GM21515 (cell line): ENCODE measurements at regions not wholly inside any gene's neighbourhood (a gene's known extent, or its start where the extent isn't known, plus 50 kb on each side); places are given as distances from the start of the nearest gene placed in this dataset.
"Not testable (repeated sequence)": the region's sequence is repeated elsewhere in the genome, so short reads cannot be mapped to it uniquely, and the experiment has no call there.

Experiments used
- ATAC-seq: cut with Tn5 transposase; IDR thresholded peaks from one replicate; pipeline ENCODE4 v1.9.1; 2021; ENCODE audit not compliant: unreplicated experiment

DNA sequence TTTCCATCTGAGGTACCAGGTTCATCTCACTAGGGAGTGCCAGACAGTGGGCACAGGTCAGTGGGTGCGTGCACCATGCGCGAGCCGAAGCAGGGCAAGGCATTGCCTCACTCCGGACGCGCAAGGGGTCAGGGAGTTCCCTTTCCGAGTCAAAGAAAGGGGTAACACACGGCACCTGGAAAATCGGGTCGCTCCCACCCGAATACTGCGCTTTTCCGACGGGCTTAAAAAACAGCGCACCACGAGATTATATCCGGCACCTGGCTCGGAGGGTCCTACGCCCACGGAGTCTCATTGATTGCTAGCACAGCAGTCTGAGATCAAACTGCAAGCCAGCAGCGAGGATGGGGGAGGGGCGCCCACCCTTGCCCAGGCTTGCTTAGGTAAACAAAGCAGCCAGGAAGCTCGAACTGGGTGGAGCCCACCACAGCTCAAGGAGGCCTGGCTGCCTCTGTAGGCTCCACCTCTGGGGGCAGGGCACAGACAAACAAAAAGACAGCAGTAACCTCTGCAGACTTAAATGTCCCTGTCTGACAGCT, 242.5 kb downstream of the CYLC2 start:
- not testable (repeated sequence) for ATAC-seq

DNA sequence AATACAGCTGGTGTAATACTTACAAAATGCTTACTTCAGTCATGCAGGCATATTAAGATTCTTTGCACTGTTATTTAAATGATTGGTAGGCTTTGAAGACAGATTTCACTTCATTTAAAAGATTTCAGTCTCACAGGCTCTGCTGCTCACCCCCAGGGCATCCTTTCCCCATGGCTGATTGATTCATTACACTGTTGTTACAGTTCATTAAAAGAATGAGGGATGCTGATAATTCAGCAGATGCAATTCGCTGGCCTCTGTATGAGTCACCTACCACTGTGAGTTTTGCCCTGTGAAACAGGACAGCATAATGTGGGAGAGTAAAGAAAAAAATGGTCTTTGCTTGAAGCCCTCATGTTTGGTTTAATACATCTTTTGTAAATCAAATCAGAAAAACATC, 246.9 kb downstream of the CYLC2 start:
- no peak for ATAC-seq

DNA sequence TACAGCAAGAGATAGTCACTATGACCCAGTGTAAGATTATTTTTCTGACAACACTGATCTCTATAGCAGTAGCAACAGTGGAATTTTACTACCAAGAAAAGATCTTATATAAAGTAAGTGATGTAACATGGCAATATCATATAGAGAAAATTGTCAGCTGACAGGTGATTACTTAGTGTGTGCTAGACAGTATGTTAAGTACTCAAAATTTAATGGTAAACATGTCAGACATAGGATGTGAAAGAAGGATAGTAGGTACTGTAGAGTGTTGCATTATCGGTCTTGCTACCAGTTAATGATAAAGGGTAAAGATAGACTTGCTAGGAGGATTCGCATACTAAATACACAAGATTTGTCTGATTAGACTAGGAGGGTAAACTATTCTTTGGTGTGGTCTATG, 247.4 kb downstream of the CYLC2 start:
- ATAC-seq, result no peak

DNA sequence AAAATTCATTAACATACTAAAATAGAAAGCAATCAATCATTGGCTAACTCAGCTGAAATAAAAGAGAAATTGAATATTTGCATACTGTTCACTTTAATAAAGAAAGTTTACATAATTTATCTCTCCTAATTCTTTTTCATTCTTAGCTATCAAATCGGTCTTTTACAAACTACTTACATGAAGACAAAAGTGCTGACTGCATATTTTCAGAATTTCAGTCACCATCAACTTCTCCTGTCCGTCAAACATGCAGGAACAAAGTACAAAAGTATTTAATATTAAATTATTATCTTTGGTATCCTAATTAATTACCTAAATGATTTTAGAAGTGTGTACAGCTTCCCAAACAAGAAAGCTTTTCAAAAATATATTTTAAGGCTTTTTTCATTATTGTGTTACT, 248.4 kb downstream of the CYLC2 start:
- no peak for ATAC-seq

DNA sequence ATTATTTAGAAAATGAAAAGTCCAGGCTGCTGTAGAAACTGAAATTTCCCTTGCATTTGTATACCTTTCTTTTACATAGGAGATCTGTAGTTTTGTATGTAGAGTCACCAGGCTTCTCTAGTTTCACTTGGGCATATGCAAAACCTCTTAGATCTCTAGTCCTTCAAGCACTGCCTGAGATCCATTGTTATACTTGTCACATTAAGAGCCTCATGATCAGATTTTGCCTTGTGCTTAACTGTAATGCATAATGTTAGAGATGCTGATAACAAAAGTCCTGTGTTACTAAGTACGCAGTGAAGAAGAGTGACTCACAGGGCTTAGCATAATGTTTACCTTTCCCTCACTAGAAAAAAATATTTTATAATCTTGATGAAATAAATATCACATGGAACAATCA, 250.2 kb downstream of the CYLC2 start:
- no peak for ATAC-seq

DNA sequence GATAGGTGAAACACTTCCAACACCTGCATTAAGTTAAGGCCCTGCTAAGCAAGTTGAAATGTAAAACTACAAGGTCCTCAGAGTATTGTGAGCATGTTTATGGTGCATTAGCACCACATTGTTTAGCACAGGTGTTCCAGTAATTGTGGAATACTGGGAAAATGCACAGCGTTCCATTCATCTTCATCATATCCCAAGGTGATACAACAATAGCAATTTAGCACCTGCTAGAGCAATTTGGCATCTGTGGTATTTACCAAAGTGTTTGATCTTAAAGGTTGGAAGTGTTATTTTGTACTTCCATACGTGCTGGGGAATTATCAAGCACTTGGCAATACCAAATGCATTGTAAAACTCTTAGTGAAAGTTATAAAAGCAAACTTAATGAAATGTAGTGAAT, 266.8 kb downstream of the CYLC2 start:
- no peak for ATAC-seq

DNA sequence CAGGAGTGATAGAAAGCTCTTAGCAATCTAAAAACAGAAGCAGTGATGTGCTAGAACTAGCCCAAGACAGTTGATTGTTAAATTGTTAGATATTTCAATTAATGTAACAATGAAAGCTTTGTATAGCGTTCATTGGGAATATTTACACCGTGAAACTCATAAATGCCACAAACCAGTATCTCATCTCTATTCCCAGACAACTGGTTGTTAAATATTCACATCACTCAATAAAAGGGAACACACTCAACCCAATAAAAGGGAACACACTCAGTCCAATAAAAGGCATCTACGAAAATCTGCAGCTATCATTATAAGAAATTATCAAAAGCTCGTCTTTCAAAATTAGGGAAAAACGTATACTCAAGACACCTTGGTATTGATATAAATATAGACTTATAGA, 270.9 kb downstream of the CYLC2 start:
- no peak for ATAC-seq

DNA sequence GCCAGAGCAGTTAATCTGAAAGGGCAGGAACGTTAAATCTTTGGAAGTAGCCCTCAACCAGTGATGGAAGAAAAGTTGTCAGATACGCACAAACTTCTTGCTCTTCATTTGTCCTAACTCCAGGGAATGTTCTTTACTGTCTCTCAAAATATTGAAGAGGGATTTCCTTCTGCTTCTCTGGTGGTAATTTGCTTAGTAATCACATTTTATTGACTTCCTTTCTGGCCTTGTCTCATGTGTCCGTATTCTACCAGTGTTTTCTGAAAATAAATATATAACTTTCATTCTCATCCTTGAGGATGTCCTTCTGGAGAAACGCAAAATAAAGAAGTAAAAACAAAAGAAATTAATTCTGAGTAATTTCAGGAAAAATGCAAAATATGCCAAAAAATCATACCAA, 282.1 kb downstream of the CYLC2 start:
- no peak for ATAC-seq

DNA sequence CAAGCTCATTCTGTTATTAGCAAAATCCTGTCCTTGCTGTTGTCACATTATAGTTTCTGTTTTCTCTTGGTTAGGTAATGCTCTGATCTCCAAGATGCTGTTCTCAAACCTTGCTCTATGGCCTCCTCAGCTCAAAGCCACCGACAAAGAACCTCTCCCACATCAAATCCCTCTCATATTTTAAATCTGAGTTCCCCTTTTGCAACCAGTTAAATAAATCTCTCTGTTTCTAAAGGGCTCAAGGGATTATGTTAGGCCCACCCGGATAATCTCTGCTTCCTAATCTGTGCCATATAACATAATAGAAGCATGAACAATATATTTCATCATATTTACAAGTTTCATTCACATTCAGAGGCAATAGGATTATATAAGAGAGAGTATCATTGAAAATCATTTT, 286.0 kb downstream of the CYLC2 start:
- no peak for ATAC-seq

DNA sequence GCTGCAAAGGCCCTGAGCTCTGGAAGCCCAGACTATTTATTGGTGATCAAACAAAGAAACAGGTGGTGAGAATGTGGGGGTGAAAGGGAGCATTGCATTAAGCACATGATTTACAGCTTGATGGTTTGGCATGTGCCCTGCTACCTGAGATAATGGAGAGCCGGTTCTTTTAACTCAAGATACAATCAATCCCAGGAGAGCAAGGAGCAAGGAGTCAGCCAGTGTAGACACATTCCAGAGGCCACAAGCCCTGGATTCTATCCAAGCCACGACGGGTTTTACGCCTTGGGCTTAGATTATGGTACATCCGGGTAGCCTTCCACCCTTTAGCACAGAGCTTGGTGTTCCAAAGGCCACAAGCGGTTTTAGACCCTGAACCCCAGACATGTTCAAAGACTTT, 292.2 kb downstream of the CYLC2 start:
- ATAC-seq, result no peak

DNA sequence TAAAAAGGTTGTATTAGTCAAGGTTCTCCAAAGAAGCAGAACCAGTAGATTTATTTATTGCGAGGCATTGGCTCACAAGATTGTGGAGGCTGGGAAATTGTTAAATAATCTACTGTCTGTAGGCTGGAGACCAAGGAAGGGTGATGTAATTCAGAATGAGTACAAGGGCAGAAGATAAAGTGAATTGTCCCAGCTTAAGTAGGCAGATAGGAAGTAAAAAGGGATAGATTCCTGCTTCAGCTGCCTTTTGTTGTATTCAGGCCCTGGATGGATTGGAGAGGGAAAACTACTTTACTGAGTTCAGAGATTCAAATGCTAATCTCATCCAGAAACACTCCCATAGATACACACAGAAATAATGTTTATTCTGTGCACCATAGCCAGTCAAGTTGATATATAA, 301.1 kb downstream of the CYLC2 start:
- ATAC-seq, result no peak

DNA sequence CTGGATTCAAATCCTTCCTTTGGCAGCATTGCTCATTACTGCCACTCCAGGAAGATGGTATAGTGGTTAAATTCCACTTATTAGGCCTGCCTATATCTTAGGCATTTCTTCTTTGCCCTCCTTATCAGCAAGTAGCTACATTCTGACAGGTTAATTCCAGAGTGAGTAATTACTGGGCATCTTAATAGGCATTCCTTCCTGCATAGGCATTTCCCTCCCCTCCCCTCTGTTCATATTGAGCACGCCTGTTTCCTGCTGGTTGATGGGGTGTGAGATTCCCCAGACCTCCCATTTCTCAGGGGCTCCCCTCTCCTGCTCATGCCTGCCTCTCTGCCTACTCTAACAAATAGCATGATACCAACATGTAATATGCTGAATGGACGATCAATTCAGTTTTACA, 305.9 kb downstream of the CYLC2 start:
- ATAC-seq, result no peak

DNA sequence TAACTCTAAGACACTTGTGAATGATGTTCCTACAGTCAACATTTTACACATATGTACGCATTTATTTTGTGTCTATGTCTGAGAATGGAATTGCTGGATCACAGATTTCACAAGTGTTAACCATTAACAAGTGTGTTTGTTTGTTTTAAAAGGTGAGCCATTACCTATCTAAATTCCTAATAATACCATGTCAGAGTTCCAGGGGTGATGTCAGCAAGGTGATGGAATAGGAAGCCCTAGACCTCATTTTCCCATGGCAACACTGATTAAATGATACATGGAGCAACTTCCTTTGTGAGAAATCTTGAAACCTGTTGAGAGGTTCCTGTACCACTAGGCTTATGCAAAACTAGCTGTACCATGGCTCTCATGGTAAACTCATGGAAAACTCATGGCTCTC, 309.7 kb downstream of the CYLC2 start:
- no peak for ATAC-seq

DNA sequence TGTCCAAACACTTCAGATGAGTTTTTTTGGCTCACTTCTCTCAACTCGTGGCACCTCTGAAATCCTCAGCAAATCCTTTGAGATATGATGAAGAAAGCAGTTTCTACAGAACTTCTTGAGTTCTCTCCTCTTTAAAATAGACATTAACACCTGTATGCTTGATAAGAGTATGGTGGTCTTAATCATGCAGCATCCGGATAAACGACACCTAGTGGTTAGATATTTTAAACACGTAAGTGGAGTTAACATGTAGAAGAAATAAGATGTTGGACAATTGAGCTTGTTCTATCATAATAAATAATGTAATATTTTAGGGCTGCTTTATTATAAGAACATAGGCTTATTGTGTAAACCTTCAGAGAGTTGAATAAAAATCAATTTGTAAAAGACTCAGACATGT, 324.8 kb downstream of the CYLC2 start:
- ATAC-seq, result no peak

DNA sequence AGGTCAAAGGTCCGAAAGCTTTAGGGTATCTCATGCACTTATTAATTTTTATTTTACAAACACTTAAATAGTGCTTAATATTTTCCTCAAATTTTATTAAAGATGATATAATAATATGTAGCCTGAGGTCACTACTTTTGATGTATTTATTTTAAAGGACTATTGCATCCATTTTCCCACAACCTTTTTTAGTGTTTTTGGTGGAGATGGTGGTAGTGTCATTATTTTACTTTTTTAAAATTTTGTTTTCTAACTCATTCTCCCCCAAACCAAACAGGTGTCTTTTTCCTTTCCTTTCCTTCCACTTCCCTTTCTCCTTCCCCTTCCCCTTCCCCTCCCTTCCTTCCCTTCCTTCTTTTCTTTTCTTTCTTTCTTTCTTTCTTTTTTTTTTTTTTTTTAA, 328.6 kb downstream of the CYLC2 start:
- ATAC-seq, result no peak

DNA sequence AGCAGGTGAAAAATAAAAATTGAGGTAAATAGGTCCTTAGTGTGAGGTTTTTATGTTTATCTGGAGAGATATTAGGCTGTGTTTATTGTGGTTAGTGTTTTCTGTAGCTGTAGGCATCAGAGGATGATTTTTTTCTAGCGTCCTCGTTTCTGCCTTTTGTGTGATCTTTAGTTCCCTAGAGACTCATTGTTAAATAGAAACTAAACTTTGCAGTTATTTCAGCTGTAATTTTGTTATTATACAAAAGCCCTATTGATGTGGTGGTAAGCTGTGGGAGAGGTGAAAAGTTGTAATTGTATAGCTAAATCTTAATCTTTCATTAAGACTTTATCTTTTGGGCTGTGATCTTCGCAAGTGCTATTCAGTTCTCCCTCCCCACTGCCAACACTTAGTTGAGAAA, 340.3 kb downstream of the CYLC2 start:
- no peak for ATAC-seq

DNA sequence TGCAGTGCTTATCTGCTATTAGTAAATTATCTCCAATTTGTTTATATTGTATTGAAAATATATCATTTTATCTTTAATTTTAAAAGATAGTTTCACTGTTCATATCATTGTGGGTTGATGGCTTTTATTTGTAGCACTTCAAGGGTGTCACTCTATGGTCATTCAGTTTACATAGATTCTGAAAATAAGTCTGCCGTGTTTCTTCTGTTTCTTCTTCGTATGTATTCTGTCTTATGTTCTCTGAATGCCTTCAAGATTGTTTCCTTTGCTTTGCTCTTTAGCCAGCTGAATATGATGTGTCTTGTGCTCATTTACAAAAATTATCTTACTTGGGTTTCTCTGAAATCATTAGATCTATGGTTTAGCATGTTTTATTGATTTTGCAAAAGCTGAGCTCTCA, 359.9 kb downstream of the CYLC2 start:
- ATAC-seq, result no peak

DNA sequence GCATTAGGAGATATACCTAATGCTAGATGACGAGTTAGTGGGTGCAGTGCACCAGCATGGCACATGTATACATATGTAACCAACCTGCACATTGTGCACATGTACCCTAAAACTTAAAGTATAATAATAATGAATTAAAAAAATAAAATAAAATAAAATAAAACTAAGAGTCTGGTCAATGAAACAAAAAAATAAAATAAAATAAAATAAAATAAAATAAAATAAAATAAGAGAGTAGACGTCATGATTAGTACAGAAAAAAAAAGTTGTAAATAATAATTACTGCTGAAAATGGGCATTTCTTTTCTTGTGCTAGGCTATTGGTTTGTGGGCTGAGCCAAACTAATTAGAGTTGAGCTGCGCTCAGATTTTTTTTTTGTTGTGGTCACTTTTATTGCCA, 362.8 kb downstream of the CYLC2 start:
- ATAC-seq, result not testable (repeated sequence)

DNA sequence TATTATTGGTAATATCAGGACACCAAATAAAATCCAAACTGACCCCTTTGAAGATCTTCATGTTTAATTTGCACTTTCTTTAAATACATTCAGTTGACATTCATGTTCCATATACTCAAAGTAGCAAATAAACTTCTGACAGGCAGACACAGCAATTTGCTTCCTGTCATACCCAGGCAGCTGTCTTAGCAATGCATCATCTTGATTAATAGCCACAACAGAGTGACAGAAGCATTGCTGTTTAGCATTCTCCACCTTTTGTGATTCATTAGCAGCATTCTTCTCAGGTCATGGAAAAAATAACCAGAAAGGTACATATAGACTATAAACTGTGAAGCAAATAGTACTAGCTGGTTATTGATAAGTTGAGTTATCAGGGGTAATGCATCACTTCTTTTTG, 366.8 kb downstream of the CYLC2 start:
- ATAC-seq, result no peak

DNA sequence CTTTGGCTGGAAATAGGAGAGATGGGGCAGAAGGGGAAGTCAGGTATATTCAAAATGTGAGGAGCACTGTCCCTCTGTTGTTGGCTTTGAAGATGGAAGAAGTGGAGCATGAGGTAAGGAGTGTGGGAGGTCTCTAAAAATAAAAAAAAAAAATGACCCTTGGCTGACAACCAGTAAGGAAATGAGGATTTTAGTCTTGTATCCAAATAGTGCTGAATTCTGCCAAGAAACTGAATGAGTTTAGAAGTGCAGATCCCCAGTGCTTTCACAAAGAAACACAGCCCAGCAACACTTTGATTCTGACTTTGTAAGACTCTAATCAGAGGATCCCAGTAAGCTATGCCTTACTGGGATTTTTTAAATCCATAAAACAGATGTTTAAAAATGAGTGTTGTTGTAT, 367.9 kb downstream of the CYLC2 start:
- ATAC-seq, result no peak

DNA sequence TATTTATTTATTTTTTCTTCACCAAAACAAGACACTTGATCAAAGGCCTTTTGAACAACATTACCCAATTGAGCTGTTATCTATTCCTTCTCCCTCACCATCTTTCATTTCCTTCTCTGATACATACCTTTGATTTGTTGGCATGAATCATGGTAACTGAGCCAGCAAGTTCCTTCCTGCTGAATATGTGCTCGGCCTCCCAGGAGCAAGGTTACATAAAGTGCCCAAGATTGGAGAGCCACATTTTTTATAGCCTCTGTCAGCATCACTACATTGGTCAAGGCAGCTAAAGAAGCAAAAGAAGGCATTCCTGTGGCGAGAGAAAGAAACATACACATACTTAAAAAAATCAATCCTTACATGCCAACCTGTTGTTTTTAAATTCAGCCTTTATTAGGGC, 369.6 kb downstream of the CYLC2 start:
- no peak for ATAC-seq

DNA sequence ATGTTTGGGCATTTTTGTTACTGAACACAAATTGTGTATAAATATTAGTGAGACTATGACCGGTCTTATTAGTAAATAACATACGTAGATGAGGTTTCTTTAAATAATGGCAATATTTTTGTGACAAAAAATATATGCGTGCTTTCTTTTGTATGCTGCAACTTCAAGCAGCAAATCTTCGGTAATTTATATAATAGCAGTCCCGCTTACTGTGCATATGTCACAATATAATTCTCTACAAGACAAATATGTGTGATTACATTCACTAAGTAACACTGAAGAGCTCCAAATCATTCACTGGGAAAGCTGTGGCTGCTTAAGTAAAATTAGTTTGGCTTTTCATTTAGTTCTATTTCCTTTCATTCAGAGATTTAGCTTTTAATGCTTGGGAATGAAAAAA, 376.0 kb downstream of the CYLC2 start:
- ATAC-seq, result no peak

DNA sequence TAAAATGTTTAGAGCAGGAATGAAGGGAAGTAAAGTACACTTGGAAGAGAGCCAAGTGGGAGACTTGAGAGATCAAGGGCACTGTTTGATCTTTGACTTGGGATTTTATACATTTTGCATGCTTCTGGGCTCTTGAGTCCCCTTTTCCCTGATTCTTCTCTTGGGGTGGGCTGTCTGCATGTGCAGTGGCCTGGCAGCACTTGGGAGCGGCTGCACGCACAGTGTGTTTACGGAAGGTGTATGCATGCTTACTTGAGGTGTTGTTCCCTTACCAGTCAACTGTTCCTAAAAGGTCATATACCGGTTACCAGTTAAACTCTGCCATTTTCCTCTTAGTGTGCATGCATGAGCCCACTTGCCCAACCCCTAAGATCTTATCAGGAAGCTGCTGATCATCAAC, 377.7 kb downstream of the CYLC2 start:
- no peak for ATAC-seq

DNA sequence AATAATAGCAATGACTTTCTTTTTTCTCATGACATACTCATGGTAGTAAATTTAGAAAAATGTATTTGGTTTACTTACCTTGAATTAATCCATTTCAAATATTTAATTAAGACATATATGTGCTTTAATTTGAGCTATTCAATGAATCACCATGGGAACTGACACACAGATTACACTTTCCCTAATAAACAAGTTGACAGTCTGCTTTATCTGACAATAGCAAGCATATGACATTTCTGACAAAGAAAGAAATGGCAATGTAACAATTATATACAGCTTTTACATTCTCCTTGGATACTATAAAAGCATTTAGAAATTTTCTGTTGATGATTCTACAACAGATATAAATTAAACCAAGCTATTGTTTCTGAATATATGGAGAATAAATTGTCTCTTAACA, 382.5 kb downstream of the CYLC2 start:
- ATAC-seq, result no peak
